H9 (cell line): ENCODE measurements at regions not wholly inside any gene's neighbourhood (a gene's known extent, or its start where the extent isn't known, plus 50 kb on each side); places are given as distances from the start of the nearest gene placed in this dataset.

Experiments used
- DNase-seq: peaks from one replicate; pipeline ENCODE4 v3.0.0-alpha.2; 2017
- H2AFZ ChIP-seq: one replicate; pipeline ENCODE4 v1.6.1; 2013; ENCODE audit warnings: mild to moderate bottlenecking, low read length, control low read depth, moderate library complexity
- H2AK5ac ChIP-seq: 2 replicates; pipeline ENCODE4 v1.6.1; 2013; ENCODE audit warnings: low read length, control low read depth, mixed read lengths; ENCODE audit not compliant: insufficient read length
- H2BK120ac ChIP-seq: one replicate; pipeline ENCODE4 v1.6.1; 2013; ENCODE audit warnings: low read depth, mild to moderate bottlenecking, low read length, control low read depth, inconsistent platforms; ENCODE audit not compliant: poor library complexity, severe bottlenecking
- H2BK12ac ChIP-seq: 2 replicates; pipeline ENCODE4 v1.6.1; 2013; ENCODE audit warnings: low read length, control low read depth, mixed read lengths, low read depth; ENCODE audit not compliant: insufficient read length
- H2BK15ac ChIP-seq: 2 replicates; pipeline ENCODE4 v1.6.1; 2013; ENCODE audit warnings: low read depth, low read length, control low read depth
- H2BK20ac ChIP-seq: one replicate; pipeline ENCODE4 v1.6.1; 2013; ENCODE audit warnings: low read depth, mild to moderate bottlenecking, low read length, control low read depth, inconsistent platforms; ENCODE audit not compliant: poor library complexity, severe bottlenecking
- H2BK5ac ChIP-seq: 2 replicates; pipeline ENCODE4 v1.6.1; 2013; ENCODE audit warnings: low read length, control low read depth, mixed read lengths; ENCODE audit not compliant: insufficient read length
- H3K14ac ChIP-seq: 2 replicates; pipeline ENCODE4 v1.6.1; 2013; ENCODE audit warnings: low read length, control low read depth; ENCODE audit not compliant: insufficient read depth
- H3K18ac ChIP-seq: 2 replicates; pipeline ENCODE4 v1.6.1; 2013; ENCODE audit warnings: low read depth, mild to moderate bottlenecking, mixed read lengths, low read length, control low read depth; ENCODE audit not compliant: insufficient read length
- H3K23ac ChIP-seq: 2 replicates; pipeline ENCODE4 v1.6.1; 2013; ENCODE audit warnings: low read length, control low read depth, mixed read lengths, low read depth; ENCODE audit not compliant: insufficient read length
- H3K23me2 ChIP-seq: 2 replicates; pipeline ENCODE4 v1.6.1; 2013; ENCODE audit warnings: low read depth, mild to moderate bottlenecking, mixed read lengths, low read length, control low read depth; ENCODE audit not compliant: insufficient read length, poor library complexity, severe bottlenecking
- H3K27ac ChIP-seq: 2 replicates; pipeline ENCODE4 v1.5.1; 2013; ENCODE audit warnings: low read length, control low read depth, mixed read lengths, low read depth; ENCODE audit not compliant: insufficient read length
- H3K27me3 ChIP-seq: 2 replicates; pipeline ENCODE4 v1.6.1; 2013; ENCODE audit warnings: low read length, control low read depth, inconsistent platforms; ENCODE audit not compliant: insufficient read depth
- H3K4ac ChIP-seq: 2 replicates; pipeline ENCODE4 v1.6.1; 2013; ENCODE audit warnings: low read depth, mild to moderate bottlenecking, control low read depth, inconsistent platforms, low read length, moderate library complexity
- H3K4me1 ChIP-seq: 2 replicates; pipeline ENCODE4 v1.6.1; 2013; ENCODE audit warnings: low read length, control low read depth, inconsistent platforms; ENCODE audit not compliant: insufficient read depth
- H3K4me2 ChIP-seq: 2 replicates; pipeline ENCODE4 v1.6.1; 2013; ENCODE audit warnings: low read length, control low read depth, mixed read lengths; ENCODE audit not compliant: insufficient read length, insufficient read depth
- H3K56ac ChIP-seq: 2 replicates; pipeline ENCODE4 v1.6.1; 2013; ENCODE audit warnings: low read depth, mild to moderate bottlenecking, mixed read lengths, low read length, control low read depth; ENCODE audit not compliant: insufficient read length
- H3K79me1 ChIP-seq: 2 replicates; pipeline ENCODE4 v1.6.1; 2013; ENCODE audit warnings: low read depth, mild to moderate bottlenecking, moderate library complexity, low read length, control low read depth, inconsistent platforms; ENCODE audit not compliant: insufficient read depth, poor library complexity, severe bottlenecking
- H3K79me2 ChIP-seq: 2 replicates; pipeline ENCODE4 v1.6.1; 2013; ENCODE audit warnings: low read length, control low read depth, inconsistent platforms; ENCODE audit not compliant: insufficient read depth
- H3K9ac ChIP-seq: 2 replicates; pipeline ENCODE4 v1.6.1; 2013; ENCODE audit warnings: low read length, control low read depth, mixed read lengths; ENCODE audit not compliant: insufficient read length; ENCODE audit errors: extremely low read depth
- H3K9me3 ChIP-seq: one replicate; pipeline ENCODE4 v1.6.1; 2013; ENCODE audit warnings: low read depth, low read length, inconsistent platforms; ENCODE audit not compliant: control insufficient read depth
- H3T11ph ChIP-seq: one replicate; pipeline ENCODE4 v1.6.1; 2013; ENCODE audit warnings: mild to moderate bottlenecking, low read length, control low read depth, inconsistent platforms
- H4K20me1 ChIP-seq: one replicate; pipeline ENCODE4 v1.6.1; 2013; ENCODE audit not compliant: control insufficient read depth, insufficient read length, insufficient read depth
- H4K5ac ChIP-seq: 2 replicates; pipeline ENCODE4 v1.6.1; 2013; ENCODE audit warnings: low read depth, mild to moderate bottlenecking, mixed read lengths, low read length, control low read depth; ENCODE audit not compliant: insufficient read length
- H4K8ac ChIP-seq: replicated peaks from 2 replicates; pipeline ENCODE4 v1.6.1; 2013; ENCODE audit warnings: low read length, control low read depth, mixed read lengths, low read depth; ENCODE audit not compliant: insufficient read length
- H4K91ac ChIP-seq: 2 replicates; pipeline ENCODE4 v1.6.1; 2013; ENCODE audit warnings: low read depth, mild to moderate bottlenecking, moderate library complexity, mixed read lengths, low read length, control low read depth; ENCODE audit not compliant: insufficient read length
- H3K27ac Mint-ChIP-seq, 3 experiments: 2 replicates in 2 of 3; 3 replicates in 1 of 3; pipeline ENCODE4 v1.8.0; 2020 to 2021; ENCODE audit warnings: mixed read lengths in 3 of 3, mild to moderate bottlenecking in 1 of 3, moderate library complexity in 1 of 3
- H3K27me3 Mint-ChIP-seq: 2 replicates; pipeline ENCODE4 v1.8.0; 2021; ENCODE audit warnings: low read depth, mild to moderate bottlenecking, moderate library complexity, mixed read lengths
- H3K36me3 Mint-ChIP-seq, 3 experiments: 2 replicates in 2 of 3; 3 replicates in 1 of 3; pipeline ENCODE4 v1.8.0; 2020 to 2021; ENCODE audit warnings: low read depth in 3 of 3, mixed read lengths in 3 of 3; ENCODE audit not compliant: insufficient read depth in 1 of 3
- H3K4me1 Mint-ChIP-seq, 2 experiments: 2 replicates each; pipeline ENCODE4 v1.8.0; 2020; ENCODE audit warnings: mixed read lengths in 2 of 2
- H3K4me3 Mint-ChIP-seq, 2 experiments: 2 replicates in 1 of 2; 3 replicates in 1 of 2; pipeline ENCODE4 v1.8.0; 2020 to 2021; ENCODE audit warnings: mild to moderate bottlenecking in 2 of 2, mixed read lengths in 2 of 2, moderate library complexity in 1 of 2
- H3K9me3 Mint-ChIP-seq, 2 experiments: 2 replicates in 1 of 2; 3 replicates in 1 of 2; pipeline ENCODE4 v1.8.0; 2020; ENCODE audit warnings: mild to moderate bottlenecking in 2 of 2, mixed read lengths in 2 of 2, moderate library complexity in 1 of 2
- CTCF ChIP-seq: fragments of 200-600 bp; sonication (generic); conservative IDR thresholded peaks from 3 replicates; pipeline ENCODE4 v1.8.0; 2021; ENCODE audit warnings: antibody characterized with exemption, mild to moderate bottlenecking
- WGBS: extraction: QIAGEN DNeasy Blood & Tissue Kit; methylation state at CpG from one replicate; pipeline ENCODE4 v1.1.7; 2013; ENCODE audit warnings: missing lambda C conversion rate, low lambda C conversion rate, mixed read lengths; ENCODE audit not compliant: insufficient read length; ENCODE audit errors: extremely low coverage; 5-methylcytosine and 5-hydroxymethylcytosine counted together

GRCh38 chr2:2567776-2568175 lies 236.7 kb upstream of the MYT1L start:
- peaks cover 2% of the 10 kb centered on the region for H3K27me3 Mint-ChIP-seq
- no peaks in the 10 kb centered on the region for H3K79me1 ChIP-seq
- no peak overlapping the region for H2AK5ac ChIP-seq
- no peak overlapping the region for H4K5ac ChIP-seq
- H3K9me3 Mint-ChIP-seq: no peaks in the 10 kb centered on the region
- no peak overlapping the region for H4K8ac ChIP-seq
- H3K4me1 Mint-ChIP-seq: peaks cover 14 to 17% of the 10 kb centered on the region in 2 experiments
- H3K9me3 ChIP-seq: no peaks in the 10 kb centered on the region
- DNase-seq: no peak
- no peak for TF ChIP-seq CTCF
- H3K23me2 ChIP-seq: no peaks in the 10 kb centered on the region
- H2BK120ac ChIP-seq: no peak overlapping the region
- no peak overlapping the region for H2BK5ac ChIP-seq
- H3K18ac ChIP-seq: no peak overlapping the region
- H3K9ac ChIP-seq: no peak overlapping the region
- H3K27ac Mint-ChIP-seq: no peak overlapping the region
- no peaks in the 10 kb centered on the region for H4K20me1 ChIP-seq
- no CpG with 5 or more reads among the region's 15 CpGs for WGBS
- no peak overlapping the region for H4K91ac ChIP-seq
- no peak overlapping the region for H3T11ph ChIP-seq
- H3K27me3 ChIP-seq: no peaks in the 10 kb centered on the region
- no peak overlapping the region for H3K27ac ChIP-seq
- no peak overlapping the region for H3K4me3 Mint-ChIP-seq
- H3K4me1 ChIP-seq: 0 out of 2 replicates have a peak, but pooled peaks cover 2% of the 10 kb centered on the region
- no peaks in the 10 kb centered on the region for H3K79me2 ChIP-seq
- no peak overlapping the region for H3K4ac ChIP-seq
- no peak overlapping the region for H3K23ac ChIP-seq
- H2BK20ac ChIP-seq: no peak overlapping the region
- no peak overlapping the region for H3K4me2 ChIP-seq
- H3K14ac ChIP-seq: no peak overlapping the region
- H2BK15ac ChIP-seq: no peak overlapping the region
- no peak overlapping the region for H2AFZ ChIP-seq
- no peak overlapping the region for H2BK12ac ChIP-seq
- H3K56ac ChIP-seq: no peak overlapping the region
- H3K36me3 Mint-ChIP-seq: no peaks in the 10 kb centered on the region
